ENCODE measurements at regions not wholly inside any gene's neighbourhood (a gene's known extent, or its start where the extent isn't known, plus 50 kb on each side); places are given as distances from the start of the nearest gene placed in this dataset.

DNA sequence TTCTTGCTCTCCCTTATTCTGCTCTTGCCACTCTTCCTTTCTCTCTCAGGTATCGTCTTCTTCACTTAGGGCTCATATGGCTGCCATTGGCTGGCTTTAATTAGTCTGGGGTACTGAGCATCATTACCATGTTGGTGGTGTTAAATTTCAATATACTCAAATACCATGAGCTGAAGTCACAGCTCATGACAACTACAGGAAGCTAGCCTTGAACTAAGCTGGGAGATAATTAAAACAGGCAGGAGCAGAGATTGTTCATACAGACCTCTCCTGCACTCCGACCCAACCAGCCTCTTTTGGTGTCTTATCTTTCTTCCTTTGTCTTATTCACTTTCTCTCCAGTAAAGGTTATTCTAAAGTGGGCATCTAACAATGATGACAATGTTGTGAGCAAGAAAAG is 130.9 kb upstream of the BLID start:
- TF ChIP-seq, protein P1, sequence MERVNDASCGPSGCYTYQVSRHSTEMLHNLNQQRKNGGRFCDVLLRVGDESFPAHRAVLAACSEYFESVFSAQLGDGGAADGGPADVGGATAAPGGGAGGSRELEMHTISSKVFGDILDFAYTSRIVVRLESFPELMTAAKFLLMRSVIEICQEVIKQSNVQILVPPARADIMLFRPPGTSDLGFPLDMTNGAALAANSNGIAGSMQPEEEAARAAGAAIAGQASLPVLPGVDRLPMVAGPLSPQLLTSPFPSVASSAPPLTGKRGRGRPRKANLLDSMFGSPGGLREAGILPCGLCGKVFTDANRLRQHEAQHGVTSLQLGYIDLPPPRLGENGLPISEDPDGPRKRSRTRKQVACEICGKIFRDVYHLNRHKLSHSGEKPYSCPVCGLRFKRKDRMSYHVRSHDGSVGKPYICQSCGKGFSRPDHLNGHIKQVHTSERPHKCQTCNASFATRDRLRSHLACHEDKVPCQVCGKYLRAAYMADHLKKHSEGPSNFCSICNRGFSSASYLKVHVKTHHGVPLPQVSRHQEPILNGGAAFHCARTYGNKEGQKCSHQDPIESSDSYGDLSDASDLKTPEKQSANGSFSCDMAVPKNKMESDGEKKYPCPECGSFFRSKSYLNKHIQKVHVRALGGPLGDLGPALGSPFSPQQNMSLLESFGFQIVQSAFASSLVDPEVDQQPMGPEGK (CRISPR knock-in tag; IDR thresholded peaks at IDR 0.05; ENCODE audit: borderline replicate concordance) = no peak
- TF ChIP-seq OSR1 (CRISPR knock-in tag; IDR thresholded peaks at IDR 0.05) (no peak), CREB5 (CRISPR knock-in tag; IDR thresholded peaks at IDR 0.05; ENCODE audit: low read depth) (no peak), RARB (CRISPR knock-in tag; IDR thresholded peaks at IDR 0.05) (no peak), ZNF8 (CRISPR knock-in tag; IDR thresholded peaks at IDR 0.05) (no peak), TOX (CRISPR knock-in tag; IDR thresholded peaks at IDR 0.05; ENCODE audit: borderline replicate concordance) (no peak)
- TF ChIP-seq, protein P2, sequence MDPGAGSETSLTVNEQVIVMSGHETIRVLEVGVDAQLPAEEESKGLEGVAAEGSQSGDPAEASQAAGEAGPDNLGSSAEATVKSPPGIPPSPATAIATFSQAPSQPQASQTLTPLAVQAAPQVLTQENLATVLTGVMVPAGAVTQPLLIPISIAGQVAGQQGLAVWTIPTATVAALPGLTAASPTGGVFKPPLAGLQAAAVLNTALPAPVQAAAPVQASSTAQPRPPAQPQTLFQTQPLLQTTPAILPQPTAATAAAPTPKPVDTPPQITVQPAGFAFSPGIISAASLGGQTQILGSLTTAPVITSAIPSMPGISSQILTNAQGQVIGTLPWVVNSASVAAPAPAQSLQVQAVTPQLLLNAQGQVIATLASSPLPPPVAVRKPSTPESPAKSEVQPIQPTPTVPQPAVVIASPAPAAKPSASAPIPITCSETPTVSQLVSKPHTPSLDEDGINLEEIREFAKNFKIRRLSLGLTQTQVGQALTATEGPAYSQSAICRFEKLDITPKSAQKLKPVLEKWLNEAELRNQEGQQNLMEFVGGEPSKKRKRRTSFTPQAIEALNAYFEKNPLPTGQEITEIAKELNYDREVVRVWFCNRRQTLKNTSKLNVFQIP (CRISPR knock-in tag; IDR thresholded peaks at IDR 0.05; ENCODE audit: borderline replicate concordance, low read depth) = no peak
- ATAC-seq = peak; percentile 78

DNA sequence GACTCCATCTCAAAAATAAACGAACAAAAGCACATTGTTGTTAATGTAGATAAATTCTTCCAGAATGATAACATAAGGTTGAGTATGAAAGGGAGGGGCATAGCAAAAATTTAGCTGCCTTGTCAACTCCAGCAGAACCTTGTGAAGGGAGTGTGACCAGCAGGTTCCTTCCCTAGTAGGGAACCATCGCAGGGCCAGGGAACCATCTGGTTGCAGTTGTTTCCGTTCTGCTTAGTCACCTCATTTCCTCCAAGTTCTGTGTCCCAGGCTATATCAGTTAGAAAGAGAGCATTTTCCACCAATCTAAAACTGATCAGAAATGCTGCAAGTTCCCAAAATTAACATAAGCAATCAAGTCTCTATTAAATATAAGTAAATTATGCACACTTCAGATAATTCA is 126.7 kb upstream of the BLID start:
- ATAC-seq = no peak
- TF ChIP-seq ZNF565 (CRISPR knock-in tag; conservative IDR thresholded peaks at IDR 0.05; ENCODE audit: low read depth) (no peak), ISL1 (CRISPR knock-in tag; IDR thresholded peaks at IDR 0.05) (no peak), BACH2 (CRISPR knock-in tag; IDR thresholded peaks at IDR 0.05; ENCODE audit: borderline replicate concordance) (no peak), ZC3H10 (CRISPR knock-in tag; IDR thresholded peaks at IDR 0.05) (no peak)
- TF ChIP-seq, protein P3, sequence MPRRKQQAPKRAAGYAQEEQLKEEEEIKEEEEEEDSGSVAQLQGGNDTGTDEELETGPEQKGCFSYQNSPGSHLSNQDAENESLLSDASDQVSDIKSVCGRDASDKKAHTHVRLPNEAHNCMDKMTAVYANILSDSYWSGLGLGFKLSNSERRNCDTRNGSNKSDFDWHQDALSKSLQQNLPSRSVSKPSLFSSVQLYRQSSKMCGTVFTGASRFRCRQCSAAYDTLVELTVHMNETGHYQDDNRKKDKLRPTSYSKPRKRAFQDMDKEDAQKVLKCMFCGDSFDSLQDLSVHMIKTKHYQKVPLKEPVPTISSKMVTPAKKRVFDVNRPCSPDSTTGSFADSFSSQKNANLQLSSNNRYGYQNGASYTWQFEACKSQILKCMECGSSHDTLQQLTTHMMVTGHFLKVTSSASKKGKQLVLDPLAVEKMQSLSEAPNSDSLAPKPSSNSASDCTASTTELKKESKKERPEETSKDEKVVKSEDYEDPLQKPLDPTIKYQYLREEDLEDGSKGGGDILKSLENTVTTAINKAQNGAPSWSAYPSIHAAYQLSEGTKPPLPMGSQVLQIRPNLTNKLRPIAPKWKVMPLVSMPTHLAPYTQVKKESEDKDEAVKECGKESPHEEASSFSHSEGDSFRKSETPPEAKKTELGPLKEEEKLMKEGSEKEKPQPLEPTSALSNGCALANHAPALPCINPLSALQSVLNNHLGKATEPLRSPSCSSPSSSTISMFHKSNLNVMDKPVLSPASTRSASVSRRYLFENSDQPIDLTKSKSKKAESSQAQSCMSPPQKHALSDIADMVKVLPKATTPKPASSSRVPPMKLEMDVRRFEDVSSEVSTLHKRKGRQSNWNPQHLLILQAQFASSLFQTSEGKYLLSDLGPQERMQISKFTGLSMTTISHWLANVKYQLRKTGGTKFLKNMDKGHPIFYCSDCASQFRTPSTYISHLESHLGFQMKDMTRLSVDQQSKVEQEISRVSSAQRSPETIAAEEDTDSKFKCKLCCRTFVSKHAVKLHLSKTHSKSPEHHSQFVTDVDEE (CRISPR knock-in tag; IDR thresholded peaks at IDR 0.05) = no peak
- TF ChIP-seq, protein P1 (CRISPR knock-in tag; IDR thresholded peaks at IDR 0.05; ENCODE audit: borderline replicate concordance) = no peak

GRCh38 chr11:122241566-122241965 is 125.6 kb upstream of the BLID start:
- TF ChIP-seq TCF4 (CRISPR knock-in tag; IDR thresholded peaks at IDR 0.05; ENCODE audit: borderline replicate concordance) = no peak
- TF ChIP-seq ZNF8 (CRISPR knock-in tag; IDR thresholded peaks at IDR 0.05) = no peak
- TF ChIP-seq ZC3H10 (CRISPR knock-in tag; IDR thresholded peaks at IDR 0.05) = no peak
- TF ChIP-seq ARNTL (CRISPR knock-in tag; IDR thresholded peaks at IDR 0.05; ENCODE audit: borderline replicate concordance, low read depth) = no peak
- TF ChIP-seq, protein P3 (CRISPR knock-in tag; IDR thresholded peaks at IDR 0.05) = no peak

GRCh38 chr11:122240638-122241037 is 124.6 kb upstream of the BLID start:
- TF ChIP-seq OSR1 (CRISPR knock-in tag; IDR thresholded peaks at IDR 0.05) = no peak
- TF ChIP-seq ISL1 (CRISPR knock-in tag; IDR thresholded peaks at IDR 0.05) = no peak
- TF ChIP-seq, protein P2 (CRISPR knock-in tag; IDR thresholded peaks at IDR 0.05; ENCODE audit: borderline replicate concordance, low read depth) = no peak
- no peak for TF ChIP-seq BACH2 (CRISPR knock-in tag; IDR thresholded peaks at IDR 0.05; ENCODE audit: borderline replicate concordance)
- no peak for TF ChIP-seq CREB5 (CRISPR knock-in tag; IDR thresholded peaks at IDR 0.05; ENCODE audit: low read depth)
- ATAC-seq = no peak

More at GRCh38 chr11:122241566-122241965, 125.6 kb upstream of the BLID start:
- ATAC-seq = no peak

All from SK-N-SH treated with all-trans-retinoic acid at 6 μM for 48 hours (cell line).